ENCODE measurements at regions not wholly inside any gene's neighbourhood (a gene's known extent, or its start where the extent isn't known, plus 50 kb on each side); places are given as distances from the start of the nearest gene placed in this dataset.

DNA sequence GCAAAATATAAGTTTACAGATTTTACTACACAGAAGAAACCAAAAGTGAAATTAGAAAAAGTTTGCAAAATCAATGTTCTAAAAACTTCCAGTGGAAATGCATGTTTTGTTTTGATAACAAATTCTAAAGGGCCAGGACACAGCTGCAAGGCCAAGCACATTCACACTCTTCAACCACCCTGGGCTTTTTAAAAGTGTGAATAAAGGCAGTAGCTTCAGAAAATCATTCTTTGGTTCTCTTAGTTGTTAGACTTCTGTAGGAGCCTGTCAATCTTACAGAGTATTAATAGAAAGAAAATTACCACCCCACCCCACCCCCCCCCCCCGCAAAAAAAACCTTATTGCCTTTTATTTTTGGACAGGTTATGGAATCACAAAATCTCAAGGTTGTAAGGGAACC lies 105.2 kb upstream of the EGLN3 start:
- TF ChIP-seq RAD21 (IDR thresholded peaks at IDR 0.05; ENCODE audit: low read depth) = no peak
- TF ChIP-seq EP300 (IDR thresholded peaks at IDR 0.05; ENCODE audit: borderline replicate concordance) = no peak
- no peak for TF ChIP-seq TCF12 (IDR thresholded peaks at IDR 0.05; ENCODE audit: low read depth)
